22Rv1 (cell line): ENCODE measurements at regions not wholly inside any gene's neighbourhood (a gene's known extent, or its start where the extent isn't known, plus 50 kb on each side); places are given as distances from the start of the nearest gene placed in this dataset.
"Not testable (repeated sequence)": the region's sequence is repeated elsewhere in the genome, so short reads cannot be mapped to it uniquely, and the experiment has no call there.

Experiments used
- H3K27ac ChIP-seq: fragments of 450-650 bp; 2 replicates; pipeline ENCODE4 v1.5.1; 2017
- CTCF ChIP-seq: fragments of 450-650 bp; IDR thresholded peaks from 2 replicates; pipeline ENCODE4 v1.5.1; 2017; ENCODE audit warnings: mild to moderate bottlenecking
- ZFX ChIP-seq: fragments of 450-650 bp; IDR thresholded peaks from 2 replicates; pipeline ENCODE4 v1.6.1; 2017; ENCODE audit warnings: antibody characterized with exemption, borderline replicate concordance

- H3K27ac ChIP-seq = not testable (repeated sequence)
These were observed 224.6 kb upstream of the TBL1Y start for GRCh38 chrY:6685783-6686389.

- H3K27ac ChIP-seq = not testable (repeated sequence)
These were observed 208.8 kb upstream of the TBL1Y start for GRCh38 chrY:6701558-6702161.

GRCh38 chrY:6721443-6721842 is 189.1 kb upstream of the TBL1Y start:
- H3K27ac ChIP-seq = not testable (repeated sequence)

DNA sequence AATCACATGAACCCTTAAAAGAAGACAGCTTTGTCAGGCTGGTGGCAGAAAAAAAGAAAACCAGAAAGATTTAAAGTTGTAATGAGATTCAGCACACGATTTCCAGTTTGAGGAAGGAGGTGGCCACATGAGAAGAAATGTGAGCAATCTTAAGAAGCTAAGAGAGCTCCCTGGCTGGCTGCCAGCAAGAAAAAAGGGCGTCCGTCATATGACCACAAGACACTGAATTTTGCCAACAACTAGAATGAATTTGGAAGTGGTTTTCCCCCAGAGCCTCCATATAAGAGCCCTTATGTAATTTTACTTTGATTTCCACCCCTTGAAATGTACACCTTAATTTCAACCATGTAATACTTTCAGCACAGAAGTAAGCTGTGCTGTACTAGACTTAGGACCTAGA is 163.3 kb upstream of the TBL1Y start:
- H3K27ac ChIP-seq = peak overlapping the region; percentile 49

GRCh38 chrY:6782334-6782733 is 128.2 kb upstream of the TBL1Y start:
- no peak overlapping the region for H3K27ac ChIP-seq
- TF ChIP-seq CTCF (no peak), ZFX (no peak)

DNA sequence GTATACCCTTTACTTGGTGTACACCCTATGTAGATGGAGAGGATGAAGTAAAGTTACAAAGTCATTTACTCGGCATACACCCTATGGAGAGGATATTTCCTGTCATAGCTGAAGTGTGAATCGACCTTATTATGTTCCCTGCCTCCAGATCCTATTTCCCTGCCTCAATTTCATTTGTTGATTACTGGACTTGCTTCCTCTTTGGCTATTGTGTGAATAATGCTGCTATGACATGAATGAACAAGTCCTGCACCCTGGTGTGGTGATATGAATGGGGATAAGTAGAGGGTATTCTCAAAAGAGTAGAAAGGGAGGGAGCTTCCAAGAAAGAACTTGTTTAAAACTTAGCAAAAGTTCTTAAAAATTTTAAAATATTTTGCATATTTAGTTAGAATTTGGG is 123.5 kb upstream of the TBL1Y start:
- H3K27ac ChIP-seq = no peak overlapping the region
- no peak for TF ChIP-seq ZFX
- TF ChIP-seq CTCF = no peak

- TF ChIP-seq ZFX (no peak), CTCF (peak; percentile 73)
- H3K27ac ChIP-seq = no peak overlapping the region
These were observed 98.9 kb upstream of the TBL1Y start for GRCh38 chrY:6811633-6812032.
